ENCODE measurements at regions not wholly inside any gene's neighbourhood (a gene's known extent, or its start where the extent isn't known, plus 50 kb on each side); places are given as distances from the start of the nearest gene placed in this dataset.
"Not testable (repeated sequence)": the region's sequence is repeated elsewhere in the genome, so short reads cannot be mapped to it uniquely, and the experiment has no call there.

GRCh38 chr6:26857289-26857688 is 197.7 kb upstream of the ZNF322 start:
- not testable (repeated sequence) for TF ChIP-seq CTCF (IDR thresholded peaks at IDR 0.05); JUN (CRISPR knock-in tag; IDR thresholded peaks at IDR 0.05); MAX (CRISPR knock-in tag; IDR thresholded peaks at IDR 0.05); CREM (CRISPR knock-in tag; IDR thresholded peaks at IDR 0.05); ESRRA (CRISPR knock-in tag; IDR thresholded peaks at IDR 0.05; ENCODE audit: borderline replicate concordance); ATF3 (CRISPR knock-in tag; conservative IDR thresholded peaks at IDR 0.05)

Measured in WTC11 (cell line).